BJ (cell line): ENCODE measurements at regions not wholly inside any gene's neighbourhood (a gene's known extent, or its start where the extent isn't known, plus 50 kb on each side); places are given as distances from the start of the nearest gene placed in this dataset.

ENCODE experiments used
- CTCF ChIA-PET: fragments of 350-600 bp; formaldehyde crosslinking; extraction: SDS; loops from one replicate; lab custom pipeline; 2021; ENCODE audit warnings: antibody characterized with exemption, inconsistent platforms; lab: Yijun Ruan, JAX
- POLR2A ChIA-PET: fragments of 300-600 bp; sonication (Branson Sonifier 250); formaldehyde crosslinking; extraction: SDS; loops from one replicate; lab custom pipeline; 2021; ENCODE audit warnings: antibody characterized with exemption; lab: Charles Lee
- DNase-seq: peaks from one replicate; pipeline ENCODE4 v3.0.0-alpha.2; 2011; ENCODE audit warnings: low read depth
- H3K27me3 ChIP-seq: 2 replicates; pipeline ENCODE4 v1.6.0; 2011; ENCODE audit warnings: low read length; ENCODE audit not compliant: control insufficient read depth, insufficient read depth
- H3K36me3 ChIP-seq: 2 replicates; pipeline ENCODE4 v1.5.1; 2011; ENCODE audit warnings: low read length; ENCODE audit not compliant: control insufficient read depth, insufficient read depth
- H3K4me3 ChIP-seq: 2 replicates; pipeline ENCODE4 v1.5.1; 2011; ENCODE audit warnings: low read depth, mild to moderate bottlenecking, control low read depth, low read length
- TF ChIP-seq, protein P1 (sequence below): IDR thresholded peaks from 2 replicates; pipeline ENCODE4 v1.5.1; 2011; ENCODE audit warnings: low read depth, mild to moderate bottlenecking, control low read depth, inconsistent platforms, low read length, moderate library complexity; ENCODE audit not compliant: insufficient read depth

DNA sequence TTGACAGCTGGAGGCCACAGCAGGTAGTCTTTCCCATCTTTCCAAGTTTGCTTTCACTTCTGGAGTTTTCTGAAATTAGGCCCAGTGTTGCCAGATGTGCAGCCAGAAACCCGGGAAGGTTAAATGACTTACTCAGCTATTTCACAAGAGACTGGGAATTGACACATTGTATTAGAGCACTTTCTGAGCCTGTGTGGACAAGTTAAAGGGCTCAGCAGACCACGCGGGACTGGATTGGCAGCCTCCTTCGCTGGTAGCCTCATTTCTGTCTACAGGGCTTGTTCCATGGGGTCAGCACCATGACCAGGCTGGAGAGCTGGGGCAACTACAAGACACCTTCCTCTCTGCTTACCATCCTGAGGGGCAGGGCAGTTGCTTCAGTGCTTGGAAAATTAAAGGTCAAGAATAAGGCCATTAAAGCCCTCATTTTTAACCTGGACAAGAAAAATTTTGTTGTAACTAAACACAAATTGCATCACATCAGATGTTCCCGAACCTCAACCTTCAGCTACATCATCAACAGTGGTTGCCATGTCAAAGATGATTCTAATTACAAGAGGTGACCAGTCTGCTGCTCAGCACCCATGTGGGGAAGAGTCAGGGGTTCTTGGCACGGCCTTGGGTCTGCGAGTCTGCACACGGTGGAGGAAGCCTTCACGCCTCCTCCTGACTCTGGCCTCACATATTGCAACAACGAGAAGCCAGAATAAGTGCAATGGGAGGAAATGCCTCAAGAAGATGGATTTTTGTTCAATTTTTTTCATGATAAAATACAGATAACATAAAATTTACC is 279.5 kb upstream of the RAB6C start:
- POLR2A ChIA-PET, result no interaction called here
- CTCF ChIA-PET, result no interaction called here
- no peaks in the 10 kb centered on the region for H3K36me3 ChIP-seq
- DNase-seq, result no peak
- TF ChIP-seq, protein P1, sequence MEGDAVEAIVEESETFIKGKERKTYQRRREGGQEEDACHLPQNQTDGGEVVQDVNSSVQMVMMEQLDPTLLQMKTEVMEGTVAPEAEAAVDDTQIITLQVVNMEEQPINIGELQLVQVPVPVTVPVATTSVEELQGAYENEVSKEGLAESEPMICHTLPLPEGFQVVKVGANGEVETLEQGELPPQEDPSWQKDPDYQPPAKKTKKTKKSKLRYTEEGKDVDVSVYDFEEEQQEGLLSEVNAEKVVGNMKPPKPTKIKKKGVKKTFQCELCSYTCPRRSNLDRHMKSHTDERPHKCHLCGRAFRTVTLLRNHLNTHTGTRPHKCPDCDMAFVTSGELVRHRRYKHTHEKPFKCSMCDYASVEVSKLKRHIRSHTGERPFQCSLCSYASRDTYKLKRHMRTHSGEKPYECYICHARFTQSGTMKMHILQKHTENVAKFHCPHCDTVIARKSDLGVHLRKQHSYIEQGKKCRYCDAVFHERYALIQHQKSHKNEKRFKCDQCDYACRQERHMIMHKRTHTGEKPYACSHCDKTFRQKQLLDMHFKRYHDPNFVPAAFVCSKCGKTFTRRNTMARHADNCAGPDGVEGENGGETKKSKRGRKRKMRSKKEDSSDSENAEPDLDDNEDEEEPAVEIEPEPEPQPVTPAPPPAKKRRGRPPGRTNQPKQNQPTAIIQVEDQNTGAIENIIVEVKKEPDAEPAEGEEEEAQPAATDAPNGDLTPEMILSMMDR, result no peak
- H3K27me3 ChIP-seq, result no peaks in the 10 kb centered on the region
- H3K4me3 ChIP-seq, result no peak overlapping the region

DNA sequence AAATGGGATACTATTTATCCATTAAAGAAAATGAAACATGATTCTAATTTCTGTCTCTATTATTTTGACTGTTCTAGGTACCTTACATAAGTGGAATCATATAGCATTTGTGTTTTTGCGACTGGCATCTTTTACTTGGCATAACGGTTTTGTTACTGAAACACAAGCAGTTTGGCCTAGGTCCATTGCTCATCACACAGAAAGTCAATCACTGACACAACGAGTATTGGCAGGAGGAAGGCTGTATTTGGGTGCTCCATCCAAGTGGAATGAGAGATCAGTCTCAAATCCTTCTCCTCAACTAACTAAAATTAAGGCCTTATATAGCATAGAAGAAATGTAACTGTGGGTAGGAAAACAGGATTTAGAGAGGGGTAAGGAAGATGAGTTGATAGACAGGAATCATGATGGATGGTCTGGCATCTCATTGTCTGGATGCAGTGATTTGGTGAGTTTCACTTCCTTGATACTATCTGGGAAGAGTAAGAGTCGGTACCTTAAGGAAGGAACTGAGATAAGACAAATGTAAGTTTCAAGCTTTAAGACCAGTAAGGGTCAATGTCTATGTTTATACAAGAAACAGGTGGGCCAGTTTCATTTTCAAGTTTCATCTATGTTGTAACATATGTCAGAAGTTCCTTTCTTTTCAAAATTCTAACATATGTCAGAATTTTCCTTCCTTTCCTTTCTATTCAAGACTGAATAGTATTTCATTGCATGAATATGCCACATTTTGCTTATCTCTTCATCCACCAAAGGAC is 276.9 kb upstream of the RAB6C start:
- TF ChIP-seq, protein P1, result no peak
- DNase-seq, result no peak
- Histone ChIP-seq H3K36me3 (no peaks in the 10 kb centered on the region), H3K27me3 (no peaks in the 10 kb centered on the region), H3K4me3 (no peak overlapping the region)
- ChIA-PET CTCF (no interaction called here), POLR2A (no interaction called here)

DNA sequence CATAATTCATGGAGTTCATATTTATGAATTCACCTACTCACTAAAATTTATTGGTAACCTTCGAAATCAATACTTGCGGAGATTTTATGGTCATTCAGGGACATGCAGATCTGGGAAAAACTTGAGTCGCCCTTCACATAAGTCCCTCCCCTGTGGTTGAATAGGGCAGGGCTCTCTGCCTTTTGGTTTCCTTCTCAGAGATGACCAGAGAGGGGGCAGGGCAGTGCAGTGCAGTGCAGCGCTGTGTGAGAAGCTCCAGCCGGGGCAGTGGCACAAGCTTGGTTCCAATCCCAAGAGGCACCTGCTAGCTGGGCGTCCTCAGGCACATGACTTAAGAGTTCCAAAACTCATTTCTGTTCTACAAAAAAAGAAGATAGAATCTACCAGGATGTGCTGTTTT is 274.4 kb upstream of the RAB6C start:
- TF ChIP-seq, protein P1, result no peak
- Histone ChIP-seq H3K4me3 (no peak overlapping the region), H3K36me3 (no peaks in the 10 kb centered on the region), H3K27me3 (no peaks in the 10 kb centered on the region)
- CTCF ChIA-PET, result no interaction called here
- POLR2A ChIA-PET, result no interaction called here
- DNase-seq, result no peak

DNA sequence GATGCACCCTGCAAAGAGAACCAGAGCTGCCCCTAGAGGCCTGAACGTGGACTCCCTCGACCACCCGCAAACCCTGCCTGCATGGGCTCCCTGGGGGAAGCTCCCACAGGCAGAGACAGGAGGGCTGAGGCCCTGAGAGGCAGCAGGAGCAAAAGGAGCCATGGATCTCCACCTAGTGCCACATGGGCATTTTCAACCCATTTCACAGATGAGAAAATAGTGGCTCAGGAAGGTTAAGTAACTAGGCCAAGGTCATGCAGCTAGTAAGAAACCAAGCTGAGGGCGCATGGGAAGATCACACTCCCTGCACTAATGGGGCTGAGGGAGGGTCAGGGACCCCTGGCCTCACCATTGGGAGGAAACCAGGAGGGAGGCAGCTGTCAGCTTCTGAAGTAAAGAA is 271.7 kb upstream of the RAB6C start:
- no peaks in the 10 kb centered on the region for H3K27me3 ChIP-seq
- POLR2A ChIA-PET, result no interaction called here
- TF ChIP-seq, protein P1, result no peak

DNA sequence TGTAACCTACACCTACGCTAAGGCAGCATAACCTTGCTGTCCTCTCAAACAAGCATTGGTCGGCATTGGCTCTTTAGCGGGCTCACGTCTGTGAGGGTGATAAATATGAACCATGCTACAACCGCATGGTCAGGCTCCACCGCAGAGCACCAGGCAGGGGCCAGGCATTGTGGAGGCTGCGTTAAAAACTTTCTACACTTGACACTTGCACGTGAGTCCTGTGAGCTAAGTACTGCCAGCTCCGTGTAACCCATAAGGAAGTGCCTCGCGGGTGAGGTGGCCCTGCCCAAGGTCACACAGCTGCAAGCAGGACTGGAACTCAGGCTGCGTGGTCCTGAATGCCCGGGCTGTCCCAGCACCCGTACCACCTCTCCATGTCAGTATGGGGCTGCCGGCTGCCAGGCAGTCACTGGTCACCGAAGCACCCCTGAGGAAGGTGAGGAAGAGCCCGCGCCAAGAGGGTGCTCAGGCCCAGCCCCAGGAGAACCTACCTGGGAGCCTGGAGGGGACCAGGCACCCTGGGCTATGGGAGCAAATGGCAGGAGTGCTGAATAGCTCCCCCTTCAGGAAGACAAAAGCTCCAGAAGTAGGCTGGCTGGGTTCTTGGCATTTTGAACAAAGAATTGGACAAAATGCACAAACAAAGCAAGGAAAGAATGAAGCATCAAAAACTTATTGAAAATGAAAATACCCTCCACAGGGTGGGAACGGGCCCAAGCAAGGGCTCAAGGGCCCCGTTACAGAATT is 271.1 kb upstream of the RAB6C start:
- H3K36me3 ChIP-seq, result no peaks in the 10 kb centered on the region
- CTCF ChIA-PET, result interaction anchor here (1.4 kb wide), 1 partner anchor 13 kb away, joined by 3 read pairs; no protein-coding TSS in a partner anchor

More for the DNA sequence above, 271.7 kb upstream of the RAB6C start:
- no peak for DNase-seq
- H3K4me3 ChIP-seq, result no peak overlapping the region
- CTCF ChIA-PET, result interaction anchor here (1.4 kb wide), 1 partner anchor 13 kb away, joined by 3 read pairs; no protein-coding TSS in a partner anchor
- no peaks in the 10 kb centered on the region for H3K36me3 ChIP-seq

More for the DNA sequence above, 271.1 kb upstream of the RAB6C start:
- Histone ChIP-seq H3K4me3 (no peak overlapping the region), H3K27me3 (no peaks in the 10 kb centered on the region)
- TF ChIP-seq, protein P1, result no peak
- DNase-seq, result no peak
- POLR2A ChIA-PET, result no interaction called here
